ENCODE measurements at regions not wholly inside any gene's neighbourhood (a gene's known extent, or its start where the extent isn't known, plus 50 kb on each side); places are given as distances from the start of the nearest gene placed in this dataset.

DNA sequence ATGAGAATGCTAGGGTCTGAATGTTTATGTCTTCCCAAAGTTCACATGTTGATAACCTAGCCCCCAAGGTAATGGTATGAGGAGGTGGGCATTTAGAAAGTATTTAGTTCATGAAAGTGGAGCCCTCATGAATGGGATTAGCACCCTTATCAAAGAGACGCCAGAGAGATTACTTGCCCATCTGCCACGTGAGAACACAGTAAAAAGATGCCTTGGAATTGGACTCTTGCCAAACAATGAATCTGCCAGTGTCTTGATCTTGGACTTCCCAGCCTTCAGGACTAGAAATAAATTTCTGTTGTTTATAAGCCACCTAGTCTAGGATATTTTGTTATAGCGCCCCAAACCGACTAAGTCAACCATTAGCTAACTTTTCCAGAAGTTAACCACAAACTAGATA, 92.0 kb upstream of the SLC38A4 start:
- Histone ChIP-seq H3K9me3 (peaks cover 0 to 11% (median 0%) of the 10 kb centered on the region in 12 donors), H3K4me1 (peaks cover 0 to 4% (median 0%) of the 10 kb centered on the region in 12 donors), H3K36me3 (no peaks in the 10 kb centered on the region), H3K4me3 (no peak overlapping the region), H3K27ac (no peak overlapping the region), H3K27me3 (no peaks in the 10 kb centered on the region)
- intact Hi-C loops (cut with DNase I), result no loop called here
- 40 to 71% (median 63%) methylated on average over 4 of the region's 4 CpGs for WGBS, 4 donors
- DNase-seq, result no peak
- TF ChIP-seq, protein P1, sequence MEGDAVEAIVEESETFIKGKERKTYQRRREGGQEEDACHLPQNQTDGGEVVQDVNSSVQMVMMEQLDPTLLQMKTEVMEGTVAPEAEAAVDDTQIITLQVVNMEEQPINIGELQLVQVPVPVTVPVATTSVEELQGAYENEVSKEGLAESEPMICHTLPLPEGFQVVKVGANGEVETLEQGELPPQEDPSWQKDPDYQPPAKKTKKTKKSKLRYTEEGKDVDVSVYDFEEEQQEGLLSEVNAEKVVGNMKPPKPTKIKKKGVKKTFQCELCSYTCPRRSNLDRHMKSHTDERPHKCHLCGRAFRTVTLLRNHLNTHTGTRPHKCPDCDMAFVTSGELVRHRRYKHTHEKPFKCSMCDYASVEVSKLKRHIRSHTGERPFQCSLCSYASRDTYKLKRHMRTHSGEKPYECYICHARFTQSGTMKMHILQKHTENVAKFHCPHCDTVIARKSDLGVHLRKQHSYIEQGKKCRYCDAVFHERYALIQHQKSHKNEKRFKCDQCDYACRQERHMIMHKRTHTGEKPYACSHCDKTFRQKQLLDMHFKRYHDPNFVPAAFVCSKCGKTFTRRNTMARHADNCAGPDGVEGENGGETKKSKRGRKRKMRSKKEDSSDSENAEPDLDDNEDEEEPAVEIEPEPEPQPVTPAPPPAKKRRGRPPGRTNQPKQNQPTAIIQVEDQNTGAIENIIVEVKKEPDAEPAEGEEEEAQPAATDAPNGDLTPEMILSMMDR (IDR thresholded peaks at IDR 0.05), result no peak
- no peak for TF ChIP-seq POLR2A (IDR thresholded peaks at IDR 0.05)
- ATAC-seq, result no peak

- Histone ChIP-seq H3K36me3 (no peaks in the 10 kb centered on the region), H3K27me3 (no peaks in the 10 kb centered on the region), H3K27ac (no peak overlapping the region), H3K4me1 (peaks cover 0 to 4% (median 0%) of the 10 kb centered on the region in 12 donors), H3K4me3 (no peak overlapping the region), H3K9me3 (peaks cover 0 to 5% (median 0%) of the 10 kb centered on the region in 12 donors)
- no peak for ATAC-seq
- 86 to 92% (median 90%) methylated on average over 9 of the region's 9 CpGs for WGBS, 4 donors
- intact Hi-C loops (cut with DNase I), result no loop called here
- no peak for TF ChIP-seq POLR2A (IDR thresholded peaks at IDR 0.05)
- TF ChIP-seq, protein P1 (IDR thresholded peaks at IDR 0.05), result no peak
- DNase-seq, result no peak
Measured at GRCh38 chr12:46918631-46919030, 92.8 kb upstream of the SLC38A4 start.

- intact Hi-C loops (cut with DNase I), result no loop called here
- Histone ChIP-seq H3K27ac (no peak overlapping the region), H3K9me3 (no peaks in the 10 kb centered on the region), H3K4me1 (peaks cover 0 to 4% (median 0%) of the 10 kb centered on the region in 12 donors), H3K36me3 (no peaks in the 10 kb centered on the region), H3K27me3 (no peaks in the 10 kb centered on the region), H3K4me3 (no peak overlapping the region)
- WGBS, 4 donors, result 78 to 82% (median 80%) methylated on average over 9 of the region's 9 CpGs
- no peak for TF ChIP-seq POLR2A (IDR thresholded peaks at IDR 0.05)
- DNase-seq, result no peak
- ATAC-seq, result no peak
Measured at GRCh38 chr12:46919666-46920400, 94.0 kb upstream of the SLC38A4 start.

DNA sequence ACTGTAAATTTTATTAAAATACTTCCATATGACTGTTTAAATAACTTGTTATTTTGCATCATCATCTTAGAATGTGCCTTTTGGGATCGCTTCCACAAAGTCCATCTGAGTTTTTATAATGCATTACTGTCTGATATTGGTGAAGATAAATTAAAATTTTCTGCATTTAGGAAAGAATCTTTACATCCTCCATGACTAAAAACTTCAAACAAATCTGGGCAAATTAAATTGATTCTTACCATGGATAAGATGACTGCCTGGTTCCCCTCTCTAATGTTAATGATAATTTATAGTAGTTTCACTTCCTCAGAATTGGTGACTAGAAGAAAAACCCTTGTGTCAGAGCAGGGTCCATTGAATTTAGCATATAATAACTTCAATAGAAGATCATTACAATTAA, 94.7 kb upstream of the SLC38A4 start:
- WGBS, 4 donors, result 91 to 96% (median 95%) methylated on average over 1 of the region's 1 CpG
- intact Hi-C loops (cut with DNase I), result no loop called here
- ATAC-seq (no peak), DNase-seq (no peak)
- Histone ChIP-seq H3K9me3 (no peaks in the 10 kb centered on the region), H3K36me3 (no peaks in the 10 kb centered on the region), H3K4me3 (no peak overlapping the region), H3K4me1 (peaks cover 0 to 4% (median 0%) of the 10 kb centered on the region in 12 donors), H3K27me3 (no peaks in the 10 kb centered on the region), H3K27ac (no peak overlapping the region)
- TF ChIP-seq, protein P1 (IDR thresholded peaks at IDR 0.05), result no peak
- TF ChIP-seq POLR2A (IDR thresholded peaks at IDR 0.05), result no peak

Measured in heart left ventricle (tissue), 16 donors.